PC-3 (cell line): ENCODE measurements at regions not wholly inside any gene's neighbourhood (a gene's known extent, or its start where the extent isn't known, plus 50 kb on each side); places are given as distances from the start of the nearest gene placed in this dataset.

ENCODE experiments used
- CTCF ChIP-seq: fragments of 300-600 bp; sonication (generic); conservative IDR thresholded peaks from 2 replicates; pipeline ENCODE4 v1.5.1; 2017; ENCODE audit warnings: antibody characterized with exemption, low read depth, mild to moderate bottlenecking, low read length
- EZH2phosphoT487 ChIP-seq: fragments of 300-600 bp; sonication (generic); IDR thresholded peaks from 2 replicates; pipeline ENCODE4 v1.6.1; 2018; ENCODE audit warnings: mild to moderate bottlenecking, antibody characterized with exemption, low read length, borderline replicate concordance

GRCh38 chr4:38490753-38491446 is 173.1 kb upstream of the KLF3 start:
- TF ChIP-seq CTCF, result no peak
- TF ChIP-seq EZH2phosphoT487, result no peak
